ENCODE measurements at regions not wholly inside any gene's neighbourhood (a gene's known extent, or its start where the extent isn't known, plus 50 kb on each side); places are given as distances from the start of the nearest gene placed in this dataset.

DNA sequence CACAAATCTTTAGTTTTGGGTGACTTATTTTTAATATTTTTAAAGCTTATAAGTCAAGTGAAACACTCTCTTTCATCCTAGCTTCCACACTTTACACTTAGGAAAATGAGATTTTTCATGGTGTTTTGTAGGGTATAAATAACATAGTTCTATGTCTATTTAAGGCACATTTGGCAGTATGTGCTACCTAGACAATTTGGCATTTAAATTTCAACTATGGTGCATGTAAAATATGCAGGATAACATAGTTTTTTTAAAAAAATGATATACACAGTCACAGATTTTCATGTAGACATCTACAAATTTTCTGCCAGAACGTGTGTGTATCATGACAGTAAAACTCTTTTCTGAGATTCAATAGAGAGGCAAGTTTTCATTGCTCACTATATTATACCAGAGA is 115.1 kb upstream of the MAP3K7 start:
- no peak overlapping the region for H3K4me3 ChIP-seq
- DNase-seq (ENCODE audit: low spot score), result no peak
- no peak for TF ChIP-seq CTCF (IDR thresholded peaks at IDR 0.05)
- H3K27ac ChIP-seq, result no peak overlapping the region

GRCh38 chr6:90701146-90701781 is 114.4 kb upstream of the MAP3K7 start:
- no peak for DNase-seq (ENCODE audit: low spot score)
- no peak overlapping the region for H3K27ac ChIP-seq
- H3K4me3 ChIP-seq, result no peak overlapping the region
- TF ChIP-seq CTCF (IDR thresholded peaks at IDR 0.05), result no peak

DNA sequence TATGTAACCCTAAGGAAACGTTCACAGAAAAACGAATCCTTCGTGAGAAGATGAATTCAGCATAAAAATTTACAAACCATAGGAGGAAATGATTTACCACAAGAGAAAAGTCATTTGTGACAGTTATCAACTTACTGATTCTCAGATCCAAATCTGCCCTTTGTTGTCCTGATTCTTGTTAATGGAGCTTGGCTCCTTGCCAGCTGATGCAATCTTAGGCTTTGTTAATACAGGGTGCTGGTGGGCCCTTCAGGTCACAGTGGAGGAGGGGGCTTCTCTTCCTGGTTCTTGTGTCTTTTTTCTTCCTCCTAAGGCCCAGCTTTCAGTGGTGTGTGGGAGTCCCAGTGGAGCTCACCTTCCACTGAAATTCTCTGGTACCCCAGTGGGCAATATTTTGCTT is 108.4 kb upstream of the MAP3K7 start:
- TF ChIP-seq CTCF (IDR thresholded peaks at IDR 0.05), result no peak

DNA sequence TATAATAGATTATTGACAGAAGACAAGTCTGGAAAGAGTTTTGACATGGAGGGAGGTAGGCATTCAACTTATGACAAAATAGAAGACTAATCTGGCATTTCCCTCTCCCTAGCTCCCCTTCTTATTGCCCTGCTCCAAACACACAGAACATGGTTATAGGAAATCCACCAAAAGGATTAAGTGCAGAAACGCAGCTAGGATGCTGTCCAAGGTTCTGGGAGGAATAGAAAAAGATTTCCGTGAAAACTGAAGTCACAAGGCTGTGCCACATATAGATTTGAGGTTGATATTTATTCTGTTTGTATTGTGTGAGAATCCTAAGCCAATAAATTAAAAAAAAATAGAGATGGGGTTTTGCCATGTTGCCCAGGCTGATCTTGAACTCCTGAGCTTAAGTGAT is 107.9 kb upstream of the MAP3K7 start:
- no peak for DNase-seq (ENCODE audit: low spot score)
- Histone ChIP-seq H3K4me3 (no peak overlapping the region), H3K27ac (no peak overlapping the region)
- no peak for TF ChIP-seq CTCF (IDR thresholded peaks at IDR 0.05)

More for the DNA sequence above, 108.4 kb upstream of the MAP3K7 start:
- Histone ChIP-seq H3K27ac (no peak overlapping the region), H3K4me3 (no peak overlapping the region)
- DNase-seq (ENCODE audit: low spot score), result no peak

GRCh38 chr6:90691823-90692222 is 105.0 kb upstream of the MAP3K7 start:
- H3K27ac ChIP-seq, result no peak overlapping the region
- DNase-seq (ENCODE audit: low spot score), result no peak
- TF ChIP-seq CTCF (IDR thresholded peaks at IDR 0.05), result no peak
- H3K4me3 ChIP-seq, result no peak overlapping the region

GRCh38 chr6:90689172-90689571 is 102.3 kb upstream of the MAP3K7 start:
- H3K27ac ChIP-seq, result no peak overlapping the region
- DNase-seq (ENCODE audit: low spot score), result no peak
- H3K4me3 ChIP-seq, result no peak overlapping the region
- TF ChIP-seq CTCF (IDR thresholded peaks at IDR 0.05), result no peak

DNA sequence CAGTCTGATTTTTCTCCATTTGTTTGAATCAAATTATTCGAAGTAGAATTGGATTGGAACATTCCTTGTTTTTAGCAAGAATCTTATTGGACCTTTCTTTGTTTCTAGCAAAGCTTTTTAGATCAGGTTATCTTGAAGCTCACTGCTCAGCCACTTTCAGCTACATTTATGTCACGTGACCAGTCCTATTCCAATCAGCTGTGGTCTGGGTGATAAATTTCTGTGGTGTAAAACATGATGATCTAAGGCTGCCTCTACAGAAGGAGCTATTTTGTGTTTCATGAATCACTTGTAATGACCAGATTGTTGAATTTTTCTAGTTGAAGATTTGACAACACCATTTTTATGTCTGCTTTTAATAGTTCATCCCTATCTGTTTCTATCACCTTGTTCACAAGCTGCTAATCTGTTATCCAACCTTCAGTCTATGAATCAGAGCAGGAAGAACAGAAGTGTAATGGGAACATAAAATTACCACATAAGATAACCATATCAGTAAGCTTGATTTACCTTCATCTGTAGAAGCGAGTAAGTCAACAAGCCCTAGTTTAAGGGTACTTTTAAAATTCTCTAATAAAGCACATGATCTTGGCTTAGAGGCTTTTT is 101.0 kb upstream of the MAP3K7 start:
- no peak for DNase-seq (ENCODE audit: low spot score)
- Histone ChIP-seq H3K4me3 (no peak overlapping the region), H3K27ac (no peak overlapping the region)
- no peak for TF ChIP-seq CTCF (IDR thresholded peaks at IDR 0.05)
